ENCODE measurements at regions not wholly inside any gene's neighbourhood (a gene's known extent, or its start where the extent isn't known, plus 50 kb on each side); places are given as distances from the start of the nearest gene placed in this dataset.

DNA sequence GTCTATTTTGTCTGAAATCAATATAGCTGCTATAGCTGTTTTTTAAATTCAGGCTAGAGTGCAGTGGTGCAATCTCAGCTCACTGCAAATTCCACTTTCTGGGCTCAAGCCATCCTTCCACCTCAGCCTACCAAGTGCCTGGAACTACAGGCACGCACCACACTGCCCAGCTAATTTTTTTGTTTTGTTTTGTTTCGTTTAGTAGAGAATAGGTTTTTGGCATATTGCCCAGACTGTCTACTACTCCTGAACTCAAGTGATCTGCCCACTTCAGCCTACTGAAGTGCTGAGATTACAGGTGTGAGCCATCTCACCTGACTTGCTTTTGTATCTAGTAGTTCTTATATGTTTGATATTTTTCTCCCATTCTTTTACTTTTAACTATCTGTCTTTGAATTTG lies 259.7 kb downstream of the CDH19 start:
- Mint-ChIP-seq H3K27ac (no peak overlapping the region), H3K4me3 (no peak overlapping the region), H3K9me3 (ENCODE audit: insufficient read depth) (peaks cover 4% of the 10 kb centered on the region), H3K4me1 (ENCODE audit: low read depth) (no peaks in the 10 kb centered on the region), H3K27me3 (ENCODE audit: low read depth) (no peaks in the 10 kb centered on the region), H3K36me3 (ENCODE audit: low read depth) (no peaks in the 10 kb centered on the region)
- ChIA-PET POLR2A (no interaction called here), CTCF (no interaction called here)
- ATAC-seq = no peak
- no peak for DNase-seq

DNA sequence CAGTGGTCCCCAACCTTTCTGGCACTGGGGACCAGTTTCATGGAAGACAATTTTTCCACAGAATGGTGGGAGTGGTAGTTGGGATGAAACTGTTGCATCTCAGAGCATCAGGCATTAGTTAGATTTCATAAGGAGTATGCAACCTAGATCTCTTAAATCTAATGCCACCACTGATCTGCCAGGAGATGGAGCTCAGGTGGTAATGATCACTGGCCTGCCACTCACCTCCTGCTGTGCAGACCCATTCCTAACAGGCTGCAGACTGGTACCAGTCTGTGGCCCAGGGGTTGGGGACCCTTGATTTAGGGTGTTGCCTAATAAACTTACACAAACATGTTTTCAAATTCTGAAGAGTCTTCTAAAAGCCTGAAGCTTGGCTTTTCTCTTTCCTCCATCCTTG lies 261.3 kb downstream of the CDH19 start:
- Mint-ChIP-seq H3K4me3 (no peak overlapping the region), H3K9me3 (ENCODE audit: insufficient read depth) (peaks cover 4% of the 10 kb centered on the region), H3K27ac (no peak overlapping the region), H3K36me3 (ENCODE audit: low read depth) (no peaks in the 10 kb centered on the region), H3K4me1 (ENCODE audit: low read depth) (no peaks in the 10 kb centered on the region), H3K27me3 (ENCODE audit: low read depth) (no peaks in the 10 kb centered on the region)
- POLR2A ChIA-PET = no interaction called here
- CTCF ChIA-PET = no interaction called here
- DNase-seq (no peak), ATAC-seq (no peak)

- Mint-ChIP-seq H3K4me1 (ENCODE audit: low read depth) (no peaks in the 10 kb centered on the region), H3K9me3 (ENCODE audit: insufficient read depth) (no peaks in the 10 kb centered on the region), H3K27me3 (ENCODE audit: low read depth) (no peaks in the 10 kb centered on the region), H3K36me3 (ENCODE audit: low read depth) (no peaks in the 10 kb centered on the region), H3K4me3 (no peak overlapping the region), H3K27ac (no peak overlapping the region)
- ATAC-seq (no peak), DNase-seq (no peak)
- POLR2A ChIA-PET = no interaction called here
- CTCF ChIA-PET = no interaction called here
These were observed 269.4 kb downstream of the CDH19 start for GRCh38 chr18:66334534-66334933.

- Mint-ChIP-seq H3K4me3 (no peak overlapping the region), H3K27ac (no peak overlapping the region), H3K27me3 (ENCODE audit: low read depth) (no peaks in the 10 kb centered on the region), H3K36me3 (ENCODE audit: low read depth) (no peaks in the 10 kb centered on the region), H3K4me1 (ENCODE audit: low read depth) (no peaks in the 10 kb centered on the region), H3K9me3 (ENCODE audit: insufficient read depth) (no peaks in the 10 kb centered on the region)
- ChIA-PET CTCF (no interaction called here), POLR2A (no interaction called here)
- DNase-seq (no peak), ATAC-seq (no peak)
These were observed 274.2 kb downstream of the CDH19 start for GRCh38 chr18:66329716-66330115.

GRCh38 chr18:66328296-66328878 lies 275.5 kb downstream of the CDH19 start:
- no peak overlapping the region for H3K4me3 Mint-ChIP-seq
- no peaks in the 10 kb centered on the region for H3K36me3 Mint-ChIP-seq (ENCODE audit: low read depth)
- no peaks in the 10 kb centered on the region for H3K4me1 Mint-ChIP-seq (ENCODE audit: low read depth)
- CTCF ChIA-PET = no interaction called here
- DNase-seq = no peak
- POLR2A ChIA-PET = no interaction called here
- no peaks in the 10 kb centered on the region for H3K27me3 Mint-ChIP-seq (ENCODE audit: low read depth)
- ATAC-seq = no peak
- H3K27ac Mint-ChIP-seq = no peak overlapping the region
- H3K9me3 Mint-ChIP-seq (ENCODE audit: insufficient read depth) = no peaks in the 10 kb centered on the region

- H3K4me1 Mint-ChIP-seq (ENCODE audit: low read depth) = no peaks in the 10 kb centered on the region
- ChIA-PET POLR2A (no interaction called here), CTCF (no interaction called here)
- no peak for DNase-seq
- no peak overlapping the region for H3K27ac Mint-ChIP-seq
- no peak for ATAC-seq
- no peak overlapping the region for H3K4me3 Mint-ChIP-seq
- H3K36me3 Mint-ChIP-seq (ENCODE audit: low read depth) = no peaks in the 10 kb centered on the region
- H3K9me3 Mint-ChIP-seq (ENCODE audit: insufficient read depth) = no peaks in the 10 kb centered on the region
- H3K27me3 Mint-ChIP-seq (ENCODE audit: low read depth) = no peaks in the 10 kb centered on the region
These were observed 278.6 kb downstream of the CDH19 start for GRCh38 chr18:66325251-66325650.

GRCh38 chr18:66324616-66325015 lies 279.3 kb downstream of the CDH19 start:
- DNase-seq (no peak), ATAC-seq (no peak)
- H3K4me3 Mint-ChIP-seq = no peak overlapping the region
- POLR2A ChIA-PET = no interaction called here
- H3K4me1 Mint-ChIP-seq (ENCODE audit: low read depth) = no peaks in the 10 kb centered on the region
- no peaks in the 10 kb centered on the region for H3K9me3 Mint-ChIP-seq (ENCODE audit: insufficient read depth)
- CTCF ChIA-PET = no interaction called here
- H3K36me3 Mint-ChIP-seq (ENCODE audit: low read depth) = no peaks in the 10 kb centered on the region
- H3K27me3 Mint-ChIP-seq (ENCODE audit: low read depth) = no peaks in the 10 kb centered on the region
- no peak overlapping the region for H3K27ac Mint-ChIP-seq

- H3K27ac Mint-ChIP-seq = no peak overlapping the region
- POLR2A ChIA-PET = no interaction called here
- H3K4me3 Mint-ChIP-seq = no peak overlapping the region
- no peaks in the 10 kb centered on the region for H3K27me3 Mint-ChIP-seq (ENCODE audit: low read depth)
- no peak for DNase-seq
- H3K36me3 Mint-ChIP-seq (ENCODE audit: low read depth) = no peaks in the 10 kb centered on the region
- no peaks in the 10 kb centered on the region for H3K4me1 Mint-ChIP-seq (ENCODE audit: low read depth)
- CTCF ChIA-PET = no interaction called here
- no peak for ATAC-seq
- peaks cover 13% of the 10 kb centered on the region for H3K9me3 Mint-ChIP-seq (ENCODE audit: insufficient read depth)
These were observed 286.4 kb downstream of the CDH19 start for GRCh38 chr18:66317243-66318090.

- ATAC-seq (no peak), DNase-seq (no peak)
- ChIA-PET CTCF (no interaction called here), POLR2A (no interaction called here)
- no peak overlapping the region for H3K27ac Mint-ChIP-seq
- no peak overlapping the region for H3K4me3 Mint-ChIP-seq
- no peaks in the 10 kb centered on the region for H3K36me3 Mint-ChIP-seq (ENCODE audit: low read depth)
- H3K9me3 Mint-ChIP-seq (ENCODE audit: insufficient read depth) = peaks cover 14% of the 10 kb centered on the region
- H3K4me1 Mint-ChIP-seq (ENCODE audit: low read depth) = no peaks in the 10 kb centered on the region
- H3K27me3 Mint-ChIP-seq (ENCODE audit: low read depth) = no peaks in the 10 kb centered on the region
These were observed 287.2 kb downstream of the CDH19 start for GRCh38 chr18:66316701-66317100.

GRCh38 chr18:66300141-66300540 lies 303.7 kb downstream of the CDH19 start:
- CTCF ChIA-PET = interaction anchor here (0.6 kb wide), 1 partner anchor 36 kb away, joined by 3 read pairs; no protein-coding TSS in a partner anchor
- Mint-ChIP-seq H3K4me1 (ENCODE audit: low read depth) (no peaks in the 10 kb centered on the region), H3K9me3 (ENCODE audit: insufficient read depth) (peaks cover 9% of the 10 kb centered on the region), H3K4me3 (no peak overlapping the region), H3K36me3 (ENCODE audit: low read depth) (no peaks in the 10 kb centered on the region), H3K27ac (no peak overlapping the region), H3K27me3 (ENCODE audit: low read depth) (no peaks in the 10 kb centered on the region)
- DNase-seq = no peak
- ATAC-seq = no peak
- POLR2A ChIA-PET = no interaction called here

- no peak for ATAC-seq
- ChIA-PET CTCF (no interaction called here), POLR2A (no interaction called here)
- no peak for DNase-seq
- no peaks in the 10 kb centered on the region for H3K9me3 Mint-ChIP-seq (ENCODE audit: insufficient read depth)
- no peak overlapping the region for H3K27ac Mint-ChIP-seq
- no peaks in the 10 kb centered on the region for H3K4me1 Mint-ChIP-seq (ENCODE audit: low read depth)
- H3K36me3 Mint-ChIP-seq (ENCODE audit: low read depth) = no peaks in the 10 kb centered on the region
- no peak overlapping the region for H3K4me3 Mint-ChIP-seq
- no peaks in the 10 kb centered on the region for H3K27me3 Mint-ChIP-seq (ENCODE audit: low read depth)
These were observed 323.4 kb downstream of the CDH19 start for GRCh38 chr18:66280470-66280869.

DNA sequence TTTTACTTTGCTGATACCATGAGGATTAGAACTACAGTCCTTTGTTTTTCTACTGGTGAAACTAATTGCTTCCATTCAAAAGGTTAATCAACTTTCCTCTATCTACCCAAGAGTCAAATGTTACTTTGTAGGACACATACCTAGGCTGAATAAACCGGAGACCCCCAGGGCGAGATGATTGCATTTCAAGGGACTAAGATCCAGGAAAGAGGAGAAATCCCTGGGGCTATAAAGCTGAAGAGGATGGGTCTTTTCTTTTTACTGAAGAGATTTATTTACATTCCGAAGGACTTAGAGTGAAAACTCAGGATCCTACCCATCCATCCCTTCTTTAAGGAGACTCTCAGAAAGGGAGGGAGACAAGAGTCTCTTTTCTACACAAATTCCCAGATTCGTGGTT lies 331.9 kb downstream of the CDH19 start:
- no peaks in the 10 kb centered on the region for H3K27me3 Mint-ChIP-seq (ENCODE audit: low read depth)
- POLR2A ChIA-PET = no interaction called here
- DNase-seq = no peak
- ATAC-seq = no peak
- H3K4me1 Mint-ChIP-seq (ENCODE audit: low read depth) = no peaks in the 10 kb centered on the region
- no peaks in the 10 kb centered on the region for H3K36me3 Mint-ChIP-seq (ENCODE audit: low read depth)
- no peak overlapping the region for H3K27ac Mint-ChIP-seq
- H3K9me3 Mint-ChIP-seq (ENCODE audit: insufficient read depth) = peaks cover 30% of the 10 kb centered on the region
- no peak overlapping the region for H3K4me3 Mint-ChIP-seq
- CTCF ChIA-PET = no interaction called here

DNA sequence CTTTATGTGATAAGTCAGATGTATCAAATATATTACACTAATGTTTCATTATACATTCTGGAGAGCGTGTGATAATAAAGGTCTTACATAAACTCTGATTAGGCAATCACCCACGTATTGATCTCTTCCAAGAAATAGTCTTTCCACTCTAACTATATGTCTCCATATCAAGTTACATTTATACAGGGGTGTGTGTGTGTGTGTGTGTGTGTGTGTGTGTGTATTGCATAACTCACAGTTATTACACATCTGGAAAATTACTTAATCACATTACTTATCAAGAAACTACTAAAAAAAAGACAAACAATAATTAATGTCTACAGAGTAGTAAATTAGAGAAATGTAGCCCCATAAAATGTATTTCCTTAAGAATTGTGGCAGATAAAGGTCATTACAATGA lies 339.8 kb downstream of the CDH19 start:
- no peak overlapping the region for H3K27ac Mint-ChIP-seq
- H3K4me3 Mint-ChIP-seq = no peak overlapping the region
- H3K27me3 Mint-ChIP-seq (ENCODE audit: low read depth) = no peaks in the 10 kb centered on the region
- DNase-seq = no peak
- H3K36me3 Mint-ChIP-seq (ENCODE audit: low read depth) = no peaks in the 10 kb centered on the region
- H3K4me1 Mint-ChIP-seq (ENCODE audit: low read depth) = no peaks in the 10 kb centered on the region
- CTCF ChIA-PET = no interaction called here
- POLR2A ChIA-PET = no interaction called here
- no peak for ATAC-seq
- peaks cover 13% of the 10 kb centered on the region for H3K9me3 Mint-ChIP-seq (ENCODE audit: insufficient read depth)

Measured in activated CD8-positive, alpha-beta T cell treated with anti-CD3 and anti-CD28 coated beads, Interleukin-2, amount 10 ng/mL, durations not matched to agents 7 days and 5 days (primary cell).